Hypothalamus (tissue), 51 donors: ENCODE measurements at regions not wholly inside any gene's neighbourhood (a gene's known extent, or its start where the extent isn't known, plus 50 kb on each side); places are given as distances from the start of the nearest gene placed in this dataset.

Source experiments
- DNase-seq, 51 donors: peaks; one replicate each; lab custom pipeline; 2025; lab: John Stamatoyannopoulos, UW

DNA sequence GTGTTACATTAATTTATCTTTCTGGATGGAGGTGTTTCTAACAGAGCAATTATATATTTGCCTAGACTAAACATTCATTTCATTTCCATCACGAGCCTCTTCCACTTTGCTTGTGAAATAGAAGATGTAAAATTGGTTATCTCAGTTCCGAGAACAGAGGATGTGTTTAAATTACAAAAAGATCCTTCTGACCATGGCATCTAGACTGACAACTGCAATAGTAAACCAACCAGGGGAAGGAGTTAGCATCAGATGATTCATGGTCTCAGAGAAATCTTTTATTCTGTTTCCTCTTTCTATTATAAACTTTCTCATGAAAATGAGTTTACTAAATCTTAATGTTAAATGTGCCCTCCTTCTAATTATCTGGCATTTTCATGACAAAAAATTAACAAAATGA is 149.8 kb upstream of the WDR11 start:
- no peak for DNase-seq

DNA sequence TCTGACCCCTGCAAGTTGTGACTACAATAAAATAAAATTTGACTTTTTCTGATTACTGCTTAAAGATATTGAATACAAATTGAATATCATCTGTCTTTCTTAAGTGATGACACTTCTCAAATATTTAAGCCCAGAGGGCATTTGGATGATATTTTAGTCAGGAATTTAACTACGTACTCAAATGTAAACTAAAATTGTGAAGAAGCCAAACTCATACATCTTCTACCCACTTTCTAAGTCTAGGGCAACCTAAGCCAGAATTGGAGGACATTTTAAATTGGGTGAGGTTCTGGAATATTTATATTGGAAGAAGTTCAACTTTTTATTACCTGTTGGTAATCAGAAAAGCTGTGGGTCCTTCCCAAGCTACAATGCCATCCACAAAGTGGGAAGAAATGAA is 149.1 kb upstream of the WDR11 start:
- DNase-seq, result no peak

- no peak for DNase-seq
Measured at GRCh38 chr10:120705309-120705708, 145.9 kb upstream of the WDR11 start.

DNA sequence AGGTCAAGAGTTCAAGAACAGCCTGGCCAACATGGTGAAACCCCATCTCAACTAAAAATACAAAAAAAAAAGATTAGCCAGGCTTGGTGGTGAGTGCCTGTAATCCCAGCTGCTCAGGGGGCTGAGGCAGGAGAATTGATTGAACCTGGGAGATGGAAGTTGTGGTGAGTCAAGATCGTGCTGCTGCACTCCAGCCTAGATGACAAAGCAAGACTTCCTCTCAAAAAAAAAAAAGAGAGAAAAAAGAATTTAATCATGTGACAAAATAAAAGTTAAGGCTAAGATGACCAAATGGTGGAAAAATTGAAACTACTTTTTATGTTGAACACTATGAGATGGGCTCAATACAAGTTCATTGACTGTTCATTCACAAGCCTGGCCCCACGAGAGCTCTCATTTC is 141.1 kb upstream of the WDR11 start:
- DNase-seq, result no peak

DNA sequence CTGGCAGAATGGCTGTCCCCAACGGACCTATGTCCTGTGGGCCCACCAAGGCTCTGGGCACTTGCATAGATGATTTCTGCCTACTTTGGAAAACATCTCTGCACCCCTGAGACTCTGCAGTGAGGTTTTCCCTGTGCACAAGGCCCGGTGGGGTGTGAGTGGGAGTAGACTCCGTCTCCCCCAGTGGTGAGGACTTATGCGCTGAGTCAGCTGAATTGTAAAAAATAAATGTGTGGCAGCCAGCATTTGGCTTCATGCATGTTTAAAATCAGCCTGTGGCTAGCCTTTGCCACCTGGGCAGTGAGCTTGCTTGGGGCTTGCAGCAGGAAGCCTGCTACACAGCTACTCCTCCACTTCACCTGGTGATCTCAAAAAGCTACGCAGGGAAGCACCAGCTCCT is 139.3 kb upstream of the WDR11 start:
- no peak for DNase-seq

DNA sequence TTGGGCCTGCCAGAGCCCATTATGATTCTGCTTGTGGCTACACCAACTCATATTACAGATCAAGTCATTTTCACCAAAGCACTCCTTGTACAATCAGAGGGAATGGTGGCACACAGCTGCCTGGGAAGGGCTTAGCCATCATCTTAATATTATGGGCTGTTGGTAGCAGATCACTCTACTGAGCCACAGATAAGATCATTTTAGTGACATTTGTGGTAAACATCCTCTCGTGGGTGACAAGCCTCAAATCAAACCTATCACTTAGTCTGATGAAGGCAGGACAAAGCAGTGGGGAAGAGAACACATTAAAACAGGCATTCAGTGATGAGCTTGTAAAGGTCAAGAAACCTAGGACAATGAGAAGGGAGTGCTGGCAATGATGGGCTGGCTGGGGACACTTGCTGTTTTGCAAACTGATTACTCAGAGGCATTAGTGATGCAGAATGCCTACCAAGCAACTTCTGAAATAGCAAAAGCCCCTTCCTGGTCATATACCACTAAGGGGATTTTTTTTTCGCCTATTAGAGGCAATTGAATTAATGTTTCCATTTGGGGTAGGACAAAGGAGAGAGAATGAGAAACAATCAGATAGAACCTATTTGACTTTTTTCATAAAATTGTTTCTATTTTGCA is 137.5 kb upstream of the WDR11 start:
- no peak for DNase-seq

DNA sequence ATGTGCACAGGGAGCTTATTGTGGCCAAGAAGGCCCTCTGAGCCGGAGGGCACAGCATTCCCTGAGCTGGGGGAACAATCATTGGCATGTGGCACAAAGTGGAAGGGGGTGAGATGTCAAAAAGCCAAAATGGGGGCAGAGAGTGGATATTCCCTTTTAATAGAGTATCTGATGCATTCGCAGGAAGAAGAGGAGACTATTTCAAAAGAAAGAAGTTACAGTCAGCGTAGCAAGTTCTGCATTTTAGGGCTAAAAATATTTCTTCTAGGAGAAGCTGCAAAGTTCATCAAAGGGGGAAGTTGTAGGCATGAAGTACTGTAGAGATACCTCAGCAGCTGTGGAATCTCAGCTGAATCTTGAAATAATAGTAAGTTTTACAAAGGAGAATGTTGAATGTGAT is 136.0 kb upstream of the WDR11 start:
- DNase-seq, result no peak

- DNase-seq, result no peak
Measured at GRCh38 chr10:120719333-120719732, 131.8 kb upstream of the WDR11 start.

- no peak for DNase-seq
Measured at GRCh38 chr10:120727001-120727400, 124.2 kb upstream of the WDR11 start.

DNA sequence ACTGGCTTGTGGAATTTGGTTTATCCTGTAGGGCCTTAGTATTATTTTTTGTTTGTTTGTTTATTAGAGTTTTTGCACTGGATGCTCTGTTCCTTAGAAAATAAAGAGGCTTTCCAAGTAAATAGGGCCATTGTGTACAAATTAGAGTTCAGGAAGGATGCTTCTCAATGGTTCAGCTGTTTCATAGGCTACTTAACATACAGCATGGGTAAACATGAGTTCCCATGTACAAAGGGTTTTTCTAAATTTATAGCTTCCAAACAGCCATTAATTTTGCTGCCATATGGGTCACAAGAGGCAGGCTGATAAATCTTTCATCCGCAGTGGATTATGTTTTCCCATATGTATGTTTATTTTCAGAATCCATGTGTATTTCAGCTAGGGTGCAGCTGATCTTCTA is 121.6 kb upstream of the WDR11 start:
- peak in 2 of 51 donors; percentile 11 for DNase-seq

DNA sequence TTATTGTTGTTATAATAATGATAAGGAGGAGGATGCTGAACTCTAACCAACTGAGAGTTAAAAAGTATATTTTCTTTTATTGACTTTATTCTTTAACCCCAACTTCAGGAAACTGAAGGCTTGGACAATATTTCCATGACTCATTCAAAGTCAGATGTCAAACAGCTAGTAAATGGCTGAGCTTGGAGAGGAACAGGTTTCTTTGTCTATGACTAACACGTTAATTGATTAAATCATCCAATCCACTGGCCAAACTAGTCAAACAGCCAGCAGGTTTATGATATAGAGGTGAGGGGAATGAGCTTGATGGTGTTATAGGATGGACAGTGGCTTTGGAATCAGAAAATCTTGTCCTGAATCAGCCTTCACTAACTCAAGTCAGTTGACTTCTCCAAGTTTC is 119.1 kb upstream of the WDR11 start:
- no peak for DNase-seq

GRCh38 chr10:120732643-120733313 is 118.4 kb upstream of the WDR11 start:
- no peak for DNase-seq

DNA sequence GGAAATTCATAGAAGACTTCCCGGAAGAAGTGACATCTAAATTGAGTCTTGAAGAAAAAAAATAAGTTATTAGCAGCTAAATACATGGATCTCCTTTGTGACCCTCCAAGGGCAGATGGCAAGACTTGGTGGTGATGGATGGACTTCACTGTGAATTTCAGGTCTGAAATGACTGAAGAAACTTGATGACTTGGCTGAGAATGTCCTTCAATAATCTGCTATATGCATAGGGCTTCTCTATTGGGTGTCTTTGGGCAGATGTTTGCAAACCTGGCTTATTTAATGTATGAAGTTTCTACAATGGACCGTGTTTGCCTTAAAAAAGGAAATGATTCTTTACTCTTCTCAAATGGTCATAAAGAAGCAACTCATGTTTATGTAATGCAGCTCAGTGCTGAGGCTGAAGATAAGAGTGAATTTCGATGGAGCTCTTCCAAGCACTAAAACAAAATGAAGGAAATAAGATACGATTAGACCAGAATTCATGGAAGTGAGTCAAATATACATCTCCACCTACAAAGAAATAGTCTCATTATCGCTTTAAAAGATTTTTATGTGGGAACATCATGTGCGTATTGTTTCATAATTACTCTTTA is 116.6 kb upstream of the WDR11 start:
- no peak for DNase-seq

DNA sequence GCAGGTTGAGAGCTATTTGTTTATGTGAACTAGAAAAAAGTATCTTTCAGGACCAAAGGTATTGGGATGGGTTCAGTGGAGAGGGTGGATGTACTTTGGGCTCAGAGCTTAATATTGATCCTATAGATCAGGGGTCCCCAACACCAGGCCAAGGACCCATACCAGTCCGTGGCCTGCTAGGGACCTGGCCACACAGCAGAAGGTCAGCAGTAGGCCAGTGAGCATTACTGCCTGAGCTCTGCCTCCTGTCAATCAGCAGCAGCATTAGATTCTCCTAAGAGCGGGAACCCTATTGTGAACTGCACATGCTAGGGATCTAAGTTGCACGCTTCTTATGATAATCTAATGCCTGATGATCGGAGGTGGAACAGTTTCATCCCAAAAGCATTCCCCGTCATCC is 115.8 kb upstream of the WDR11 start:
- DNase-seq, result no peak

DNA sequence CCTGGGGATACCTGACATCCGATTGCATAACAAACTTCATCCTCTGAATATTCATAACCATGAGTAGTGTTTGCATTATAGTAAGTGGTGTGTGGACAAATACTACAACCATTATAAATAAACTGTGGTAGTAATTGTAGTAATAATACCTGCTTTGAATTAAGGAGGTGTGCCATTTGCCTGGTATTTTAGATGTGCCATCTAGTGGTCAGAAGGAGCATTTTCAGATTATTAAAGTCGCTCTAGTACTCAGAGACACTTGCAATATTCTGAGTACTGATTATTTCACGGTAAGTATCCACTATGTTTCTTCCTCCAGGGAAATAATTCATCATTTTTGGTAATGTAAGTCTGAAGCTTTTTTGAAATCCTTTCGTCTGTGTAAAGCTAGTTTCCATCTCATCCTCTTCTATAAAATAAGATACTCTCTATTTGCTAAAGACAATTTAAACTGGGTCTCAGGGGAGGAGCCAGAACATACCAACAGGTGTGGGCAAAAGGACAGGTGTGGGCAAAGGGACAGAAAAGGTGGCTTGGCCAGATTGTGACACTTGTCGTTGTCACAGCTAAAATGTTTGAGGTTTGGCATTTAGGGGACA is 115.3 kb upstream of the WDR11 start:
- DNase-seq, result no peak

DNA sequence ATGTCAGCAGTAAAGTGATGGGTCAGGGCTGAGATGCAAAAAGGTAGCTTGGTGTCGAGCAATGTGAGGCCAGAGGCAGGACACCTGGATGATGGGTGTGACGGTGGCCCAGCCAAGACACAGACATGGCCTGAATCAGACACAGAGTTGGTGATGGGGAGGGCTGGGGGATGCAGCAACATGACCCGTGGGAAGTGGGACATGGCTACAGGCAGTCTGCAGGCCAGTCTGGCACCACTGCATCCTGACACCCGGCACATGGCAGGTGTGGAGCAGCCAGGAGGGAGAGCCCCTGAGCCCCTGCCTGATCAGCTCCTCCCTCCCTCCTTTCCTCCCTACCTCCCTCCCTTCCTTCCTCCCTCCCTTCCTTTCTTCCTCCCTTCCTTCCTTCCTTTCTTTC is 114.8 kb upstream of the WDR11 start:
- no peak for DNase-seq

DNA sequence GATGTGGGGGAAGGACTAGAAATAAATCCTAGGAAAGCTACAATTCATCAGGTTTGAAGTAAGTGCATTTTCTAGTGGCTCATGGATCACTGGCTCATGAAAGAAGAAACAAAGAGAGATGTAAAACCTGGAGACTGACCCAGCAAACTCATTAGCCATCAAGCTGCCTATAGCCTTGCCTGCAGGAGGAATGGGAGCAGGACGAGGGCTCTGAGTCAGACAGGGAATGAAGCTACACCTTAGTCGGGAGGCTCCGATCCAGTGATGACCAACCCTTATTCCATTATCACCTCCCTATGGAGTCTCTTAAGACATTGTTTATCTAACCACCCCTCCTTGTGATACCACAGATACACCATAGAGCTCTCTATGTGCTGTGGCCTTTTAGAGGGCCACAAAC is 112.5 kb upstream of the WDR11 start:
- no peak for DNase-seq

GRCh38 chr10:120741396-120741795 is 109.8 kb upstream of the WDR11 start:
- no peak for DNase-seq

DNA sequence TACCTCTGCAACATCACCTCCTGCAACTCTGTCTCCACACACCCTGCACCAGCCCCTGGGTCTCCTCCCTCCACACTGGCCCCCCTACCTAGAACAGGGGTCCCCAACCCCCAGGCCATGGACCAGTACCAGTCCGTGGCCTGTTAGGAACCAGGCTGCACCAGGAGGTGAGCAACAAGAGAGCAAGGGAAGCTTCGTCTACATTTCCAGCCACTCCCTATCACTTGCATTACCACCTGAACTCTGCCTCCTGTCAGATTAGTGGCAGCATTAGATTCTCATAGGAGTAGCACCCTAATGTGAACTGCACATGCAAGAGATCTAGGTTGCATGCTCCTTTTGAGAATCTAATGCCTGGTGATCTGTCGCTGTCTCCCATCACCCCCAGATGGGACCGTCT is 108.8 kb upstream of the WDR11 start:
- DNase-seq, result no peak

- DNase-seq, result no peak
Measured at GRCh38 chr10:120744040-120744439, 107.1 kb upstream of the WDR11 start.

DNA sequence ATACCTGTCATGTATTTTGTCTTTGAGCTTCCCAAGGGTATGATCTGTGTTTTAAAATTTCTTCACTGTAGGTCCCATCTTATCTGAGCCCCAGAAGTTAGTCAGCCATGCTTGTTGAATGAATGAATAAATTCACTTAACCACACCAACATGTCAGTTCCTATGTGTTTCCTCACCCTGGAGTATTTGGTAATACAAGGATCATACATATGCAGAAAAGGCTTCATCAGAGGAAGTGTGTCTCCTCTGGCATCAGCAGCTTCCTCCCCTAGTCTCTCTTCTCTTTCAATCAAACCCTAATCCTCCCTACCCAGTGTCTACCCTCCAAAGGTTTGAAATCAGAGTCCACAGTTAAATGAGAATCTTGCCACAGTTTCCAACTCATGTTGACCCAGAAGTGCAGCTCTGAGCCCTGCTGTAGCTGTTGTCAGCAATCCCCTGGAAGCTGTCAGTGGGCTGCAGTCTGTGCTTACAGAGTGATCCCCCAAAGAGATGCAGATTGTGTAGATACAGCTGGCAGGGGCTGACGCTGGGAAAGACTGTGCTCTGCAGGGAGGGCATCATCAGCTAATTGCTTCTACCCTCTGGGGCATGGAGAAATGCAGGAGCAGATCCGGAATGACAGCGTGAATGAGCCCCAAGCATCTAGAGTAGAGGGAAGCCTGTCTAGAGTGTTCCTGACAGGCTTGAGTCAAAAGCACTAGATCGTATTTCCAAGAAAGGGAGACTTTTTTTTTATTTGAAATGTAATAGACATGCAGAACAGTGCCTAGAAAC is 105.0 kb upstream of the WDR11 start:
- DNase-seq, result no peak
